NCI-H82 treated with DMSO at 0.1 percent for 48 hours (cell line): ENCODE measurements at regions not wholly inside any gene's neighbourhood (a gene's known extent, or its start where the extent isn't known, plus 50 kb on each side); places are given as distances from the start of the nearest gene placed in this dataset.
"Not testable (repeated sequence)": the region's sequence is repeated elsewhere in the genome, so short reads cannot be mapped to it uniquely, and the experiment has no call there.

Source experiments
- DNase-seq: peaks from one replicate; lab custom pipeline; 2025; ENCODE audit not compliant: unreplicated experiment; lab: John Stamatoyannopoulos, UW

GRCh38 chr22:44578110-44578457 lies 80.1 kb upstream of the RTL6 start:
- no peak for DNase-seq

- DNase-seq = no peak
Measured at GRCh38 chr22:44577391-44578109, 79.5 kb upstream of the RTL6 start.

GRCh38 chr22:44576311-44577260 lies 78.6 kb upstream of the RTL6 start:
- no peak for DNase-seq

GRCh38 chr22:44575381-44576268 lies 77.6 kb upstream of the RTL6 start:
- DNase-seq = no peak

GRCh38 chr22:44574640-44575380 lies 76.8 kb upstream of the RTL6 start:
- DNase-seq = no peak

- DNase-seq = no peak
Measured at GRCh38 chr22:44574057-44574639, 76.1 kb upstream of the RTL6 start.

- DNase-seq = no peak
Measured at GRCh38 chr22:44573451-44573850, 75.4 kb upstream of the RTL6 start.

- no peak for DNase-seq
Measured at GRCh38 chr22:44572414-44573207, 74.6 kb upstream of the RTL6 start.

GRCh38 chr22:44571566-44572413 lies 73.8 kb upstream of the RTL6 start:
- DNase-seq = no peak

- no peak for DNase-seq
Measured at GRCh38 chr22:44570476-44571445, 72.7 kb upstream of the RTL6 start.

GRCh38 chr22:44569561-44569991 lies 71.5 kb upstream of the RTL6 start:
- DNase-seq = no peak

- no peak for DNase-seq
Measured at GRCh38 chr22:44567846-44568493, 69.9 kb upstream of the RTL6 start.

- not testable (repeated sequence) for DNase-seq
Measured at GRCh38 chr22:44567378-44567841, 69.4 kb upstream of the RTL6 start.

GRCh38 chr22:44566911-44567310 lies 68.9 kb upstream of the RTL6 start:
- DNase-seq = no peak

- not testable (repeated sequence) for DNase-seq
Measured at GRCh38 chr22:44562651-44563050, 64.6 kb upstream of the RTL6 start.

GRCh38 chr22:44561139-44561840 lies 63.3 kb upstream of the RTL6 start:
- no peak for DNase-seq
